Type B pancreatic cell (in vitro differentiated cells): ENCODE measurements at regions not wholly inside any gene's neighbourhood (a gene's known extent, or its start where the extent isn't known, plus 50 kb on each side); places are given as distances from the start of the nearest gene placed in this dataset.

Experiments
- DNase-seq: peaks from one replicate; pipeline ENCODE4 v3.0.0; 2021; ENCODE audit warnings: mixed read lengths; ENCODE audit not compliant: unreplicated experiment; ENCODE audit errors: extremely low spot score
- H3K27ac Mint-ChIP-seq: 2 replicates; pipeline ENCODE4 v1.8.0; 2021; ENCODE audit warnings: mild to moderate bottlenecking, mixed read lengths
- H3K27me3 Mint-ChIP-seq: 2 replicates; pipeline ENCODE4 v1.8.0; 2021; ENCODE audit warnings: mixed read lengths
- H3K36me3 Mint-ChIP-seq: 2 replicates; pipeline ENCODE4 v1.8.0; 2021; ENCODE audit warnings: mixed read lengths
- H3K4me1 Mint-ChIP-seq: one replicate; pipeline ENCODE4 v1.8.0; 2021; ENCODE audit warnings: mixed read lengths; ENCODE audit not compliant: unreplicated experiment
- H3K4me3 Mint-ChIP-seq: 2 replicates; pipeline ENCODE4 v1.8.0; 2021; ENCODE audit warnings: mild to moderate bottlenecking, mixed read lengths
- H3K9me3 Mint-ChIP-seq: 2 replicates; pipeline ENCODE4 v1.8.0; 2021; ENCODE audit warnings: mixed read lengths
- TF ChIP-seq, protein P1 (sequence below): fragments of 200-600 bp; sonication (generic); conservative IDR thresholded peaks from 2 replicates; pipeline ENCODE4 v1.5.0; 2021; ENCODE audit warnings: antibody characterized with exemption, mild to moderate bottlenecking

DNA sequence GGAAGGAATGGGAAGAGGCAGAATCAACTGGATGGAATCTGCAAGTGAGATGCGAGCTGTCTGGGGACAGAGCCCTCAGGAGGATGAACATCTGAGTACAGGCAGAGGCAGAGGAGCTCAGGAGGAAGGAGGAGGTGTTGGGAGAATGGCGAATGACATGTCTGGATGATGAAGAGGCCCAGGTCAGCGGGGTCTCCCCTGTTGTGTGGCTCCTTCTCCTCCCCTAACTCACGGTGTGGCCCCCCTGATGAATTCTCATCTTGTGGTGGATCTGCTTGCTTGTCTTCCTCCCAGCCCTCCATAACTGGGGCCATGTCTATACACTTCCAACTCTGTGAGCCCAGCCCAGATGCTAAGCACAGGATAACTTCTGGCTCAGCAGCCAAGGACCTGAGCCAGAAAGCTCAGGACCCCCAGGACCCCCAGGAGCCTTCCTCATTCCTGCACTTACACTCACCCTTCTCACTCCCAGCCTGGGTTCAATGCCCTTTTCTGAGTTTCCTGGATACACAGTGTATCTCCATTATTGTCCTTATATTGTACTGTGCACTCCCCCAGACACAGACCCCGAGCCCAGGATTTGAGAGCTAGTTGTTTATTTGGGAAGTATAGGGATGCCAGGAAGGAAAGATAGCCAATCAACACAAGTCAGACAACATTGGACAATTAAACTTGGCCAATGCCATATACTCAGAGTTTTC lies 678.6 kb upstream of the HS6ST1 start:
- Mint-ChIP-seq H3K27me3 (peaks cover 22% of the 10 kb centered on the region), H3K4me1 (no peaks in the 10 kb centered on the region), H3K27ac (no peak overlapping the region), H3K9me3 (peaks cover 13% of the 10 kb centered on the region), H3K4me3 (no peak overlapping the region), H3K36me3 (no peaks in the 10 kb centered on the region)
- TF ChIP-seq, protein P1, sequence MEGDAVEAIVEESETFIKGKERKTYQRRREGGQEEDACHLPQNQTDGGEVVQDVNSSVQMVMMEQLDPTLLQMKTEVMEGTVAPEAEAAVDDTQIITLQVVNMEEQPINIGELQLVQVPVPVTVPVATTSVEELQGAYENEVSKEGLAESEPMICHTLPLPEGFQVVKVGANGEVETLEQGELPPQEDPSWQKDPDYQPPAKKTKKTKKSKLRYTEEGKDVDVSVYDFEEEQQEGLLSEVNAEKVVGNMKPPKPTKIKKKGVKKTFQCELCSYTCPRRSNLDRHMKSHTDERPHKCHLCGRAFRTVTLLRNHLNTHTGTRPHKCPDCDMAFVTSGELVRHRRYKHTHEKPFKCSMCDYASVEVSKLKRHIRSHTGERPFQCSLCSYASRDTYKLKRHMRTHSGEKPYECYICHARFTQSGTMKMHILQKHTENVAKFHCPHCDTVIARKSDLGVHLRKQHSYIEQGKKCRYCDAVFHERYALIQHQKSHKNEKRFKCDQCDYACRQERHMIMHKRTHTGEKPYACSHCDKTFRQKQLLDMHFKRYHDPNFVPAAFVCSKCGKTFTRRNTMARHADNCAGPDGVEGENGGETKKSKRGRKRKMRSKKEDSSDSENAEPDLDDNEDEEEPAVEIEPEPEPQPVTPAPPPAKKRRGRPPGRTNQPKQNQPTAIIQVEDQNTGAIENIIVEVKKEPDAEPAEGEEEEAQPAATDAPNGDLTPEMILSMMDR = no peak
- no peak for DNase-seq

DNA sequence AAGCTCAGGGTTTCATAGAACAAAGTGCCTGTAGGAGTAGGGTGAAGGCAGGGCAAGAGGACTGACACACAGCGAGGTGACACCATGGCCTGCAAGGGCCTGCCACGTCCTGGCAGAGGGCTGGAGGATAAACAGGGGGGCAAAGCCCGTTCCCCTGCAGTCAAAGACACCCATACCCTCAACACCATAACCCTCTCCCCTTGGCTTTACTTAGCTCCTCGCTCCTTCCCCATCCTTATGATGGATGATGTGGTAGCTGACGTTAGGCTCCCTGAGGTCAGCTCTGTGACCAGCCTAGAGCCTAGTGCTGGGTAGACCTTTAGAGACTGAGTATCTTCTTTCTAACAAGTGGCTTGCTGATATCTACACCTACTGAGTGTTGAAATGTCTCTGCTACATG lies 683.3 kb upstream of the HS6ST1 start:
- Mint-ChIP-seq H3K4me3 (no peak overlapping the region), H3K36me3 (no peaks in the 10 kb centered on the region), H3K27me3 (peaks cover 10% of the 10 kb centered on the region), H3K9me3 (peaks cover 9% of the 10 kb centered on the region), H3K27ac (no peak overlapping the region), H3K4me1 (no peaks in the 10 kb centered on the region)
- TF ChIP-seq, protein P1 = no peak
- DNase-seq = no peak

DNA sequence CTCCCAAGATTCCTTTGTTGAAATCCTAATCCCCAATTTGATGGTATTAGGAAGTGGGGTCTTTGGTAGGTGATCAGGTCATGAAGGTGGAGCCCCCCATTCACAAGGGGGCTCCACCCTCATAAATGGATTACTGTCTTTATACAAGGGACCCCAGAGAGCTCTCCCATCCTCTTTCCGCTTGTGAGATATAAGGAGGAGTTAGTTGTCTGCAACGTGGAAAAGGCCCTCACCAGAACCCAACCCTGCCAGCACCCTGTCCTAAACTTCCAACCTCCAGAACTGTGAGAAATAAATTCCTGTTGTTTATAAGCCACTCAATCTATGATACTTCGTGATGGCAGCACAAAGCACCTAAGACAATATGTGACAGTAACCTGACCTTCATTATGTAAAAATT lies 684.1 kb upstream of the HS6ST1 start:
- TF ChIP-seq, protein P1 = no peak
- peaks cover 7% of the 10 kb centered on the region for H3K27me3 Mint-ChIP-seq
- peaks cover 9% of the 10 kb centered on the region for H3K9me3 Mint-ChIP-seq
- H3K4me1 Mint-ChIP-seq = no peaks in the 10 kb centered on the region
- H3K36me3 Mint-ChIP-seq = no peaks in the 10 kb centered on the region
- no peak overlapping the region for H3K4me3 Mint-ChIP-seq
- no peak for DNase-seq
- H3K27ac Mint-ChIP-seq = no peak overlapping the region

DNA sequence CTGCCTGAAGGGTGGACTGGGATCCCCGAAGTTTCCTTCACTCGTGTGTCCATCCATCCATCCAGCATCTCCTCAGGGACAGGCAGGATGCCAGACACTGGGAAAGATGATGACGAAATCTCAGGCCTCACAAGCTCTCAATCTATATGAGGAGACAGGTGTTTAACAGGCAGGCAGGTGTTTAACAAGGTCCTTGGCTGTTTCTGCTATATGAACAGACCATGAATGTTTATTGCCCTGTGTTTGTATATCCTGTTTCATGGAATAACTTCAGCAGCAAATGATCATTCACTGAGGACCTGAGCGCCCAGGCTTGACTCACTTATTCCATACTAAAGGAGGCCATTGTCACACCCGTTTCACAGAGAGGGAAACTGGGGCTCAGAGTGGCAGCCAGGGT lies 685.8 kb upstream of the HS6ST1 start:
- TF ChIP-seq, protein P1 = no peak
- H3K27ac Mint-ChIP-seq = no peak overlapping the region
- no peak overlapping the region for H3K4me3 Mint-ChIP-seq
- no peaks in the 10 kb centered on the region for H3K36me3 Mint-ChIP-seq
- H3K4me1 Mint-ChIP-seq = no peaks in the 10 kb centered on the region
- peaks cover 9% of the 10 kb centered on the region for H3K9me3 Mint-ChIP-seq
- no peak for DNase-seq
- H3K27me3 Mint-ChIP-seq = peaks cover 14% of the 10 kb centered on the region

DNA sequence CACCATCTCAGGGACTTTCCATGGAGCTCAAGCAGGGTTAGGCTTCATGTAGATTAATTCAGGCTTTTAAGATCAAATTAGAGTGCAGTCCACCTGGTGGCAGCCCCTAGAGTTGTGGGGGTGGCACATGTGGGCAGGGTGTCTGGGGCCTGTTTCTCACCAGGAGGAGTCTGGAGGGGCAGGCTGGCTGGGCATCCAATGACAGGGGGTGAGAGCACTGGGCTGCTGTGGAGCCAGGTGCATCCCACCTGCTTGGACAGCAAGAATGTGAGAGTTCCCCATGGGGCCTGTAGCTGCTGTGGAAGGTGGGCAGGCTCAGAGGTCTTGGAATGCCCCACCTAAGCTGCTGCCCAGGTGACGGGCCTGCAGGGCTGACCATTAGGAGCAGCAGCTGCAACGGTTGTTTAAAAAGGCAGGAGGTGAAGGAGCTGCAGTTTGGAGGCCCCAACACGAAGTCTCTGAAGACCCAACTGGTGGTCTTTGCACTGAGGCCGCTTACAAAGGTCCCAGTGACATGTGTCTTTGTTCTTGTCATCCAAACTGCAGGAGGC lies 686.3 kb upstream of the HS6ST1 start:
- no peak for DNase-seq
- peaks cover 9% of the 10 kb centered on the region for H3K9me3 Mint-ChIP-seq
- H3K36me3 Mint-ChIP-seq = no peaks in the 10 kb centered on the region
- H3K4me3 Mint-ChIP-seq = no peak overlapping the region
- no peaks in the 10 kb centered on the region for H3K4me1 Mint-ChIP-seq
- peaks cover 14% of the 10 kb centered on the region for H3K27me3 Mint-ChIP-seq
- no peak overlapping the region for H3K27ac Mint-ChIP-seq
- TF ChIP-seq, protein P1 = no peak
